Activated CD4-positive, alpha-beta T cell treated with anti-CD3 and anti-CD28 coated beads for 24 hours (primary cell): ENCODE measurements at regions not wholly inside any gene's neighbourhood (a gene's known extent, or its start where the extent isn't known, plus 50 kb on each side); places are given as distances from the start of the nearest gene placed in this dataset.

ENCODE experiments used
- DNase-seq, 2 donors: peaks; one replicate each; pipeline ENCODE4 v3.0.0-alpha.2; 2020; ENCODE audit warnings: low read depth in 2 of 2

DNA sequence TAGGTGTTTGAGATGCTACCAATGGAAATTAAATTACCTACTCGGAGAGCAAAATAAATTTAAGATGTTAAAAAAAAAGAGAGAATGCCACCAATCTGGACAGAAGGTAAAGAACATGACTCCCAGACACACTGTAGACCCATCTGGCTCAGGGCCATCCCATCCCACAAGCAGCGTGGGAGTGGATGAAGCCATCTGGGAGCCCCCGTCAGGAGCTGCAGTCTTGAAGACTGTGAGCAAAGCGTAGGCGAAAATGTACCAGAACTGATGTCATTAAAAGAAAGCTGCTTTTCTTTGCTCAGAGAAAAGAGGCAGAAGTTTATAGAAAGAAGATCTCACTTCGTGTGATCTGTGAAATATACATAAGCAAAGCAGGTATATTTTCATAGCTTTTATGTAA lies 815.7 kb downstream of the QKI start:
- no peak for DNase-seq

DNA sequence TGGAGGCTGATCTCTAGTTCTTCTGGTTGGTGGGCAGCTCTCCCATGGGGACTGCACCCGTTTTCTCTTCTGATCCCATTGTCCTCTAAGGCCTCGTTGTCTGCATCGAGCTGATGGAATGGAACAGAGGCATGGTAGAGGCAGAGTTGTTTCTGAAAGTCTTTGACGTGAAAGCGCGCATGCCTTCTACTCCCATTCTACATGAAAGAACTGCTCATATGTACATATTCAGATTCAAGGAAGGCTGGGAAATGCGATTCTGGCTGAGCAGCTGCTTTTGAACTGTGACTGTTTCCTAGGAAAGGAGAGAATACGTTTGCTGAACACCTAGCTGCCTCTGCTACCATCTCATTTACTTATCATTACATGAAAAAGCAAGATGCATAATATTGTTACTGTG lies 815.2 kb downstream of the QKI start:
- no peak for DNase-seq

DNA sequence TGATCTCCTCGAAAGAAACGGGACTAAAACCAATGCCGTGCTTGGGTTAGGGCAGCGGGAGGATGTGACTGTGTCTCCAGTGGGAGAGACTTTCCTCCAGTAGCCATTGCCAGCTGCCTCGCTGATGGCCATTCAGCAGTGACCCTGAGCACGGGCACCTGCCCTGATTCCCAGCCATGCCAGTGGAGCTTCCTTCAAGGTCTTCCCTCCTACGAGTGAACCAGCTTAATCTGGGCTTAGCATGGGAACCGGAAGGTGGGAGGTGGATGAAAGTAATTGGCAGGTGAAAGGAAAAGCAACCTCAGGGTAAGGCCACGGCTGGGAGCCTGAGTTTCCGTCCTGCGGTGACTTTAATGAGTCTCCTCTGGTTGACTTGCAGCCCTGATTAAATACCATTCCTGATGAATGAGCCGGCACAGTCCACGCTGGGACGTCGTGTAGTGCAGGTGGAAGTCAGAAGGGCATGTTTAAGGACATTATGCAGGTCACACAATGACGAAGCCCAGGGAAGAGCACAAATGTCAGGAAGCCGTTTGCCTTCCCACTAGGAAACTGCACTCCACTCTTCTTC lies 813.5 kb downstream of the QKI start:
- DNase-seq: no peak

DNA sequence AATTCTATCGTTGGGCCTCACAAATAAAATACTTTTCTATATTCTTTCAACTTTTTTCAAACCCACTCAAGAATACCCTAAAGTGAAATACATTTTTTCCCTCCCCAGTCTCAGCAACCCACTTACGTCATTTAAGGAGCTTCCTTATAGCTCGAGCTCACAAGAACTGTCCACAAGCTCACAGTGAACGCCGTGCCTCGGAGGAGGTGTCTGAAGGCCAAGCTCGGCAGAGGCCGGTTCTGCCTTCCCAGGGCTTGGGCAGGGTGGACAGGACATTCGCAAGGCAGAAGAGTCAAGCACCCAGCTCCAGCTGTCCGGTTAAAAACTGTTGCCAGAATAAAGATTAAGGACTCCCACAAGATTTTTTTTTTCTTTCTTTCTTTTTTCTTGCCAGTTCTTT lies 802.3 kb downstream of the QKI start:
- no peak for DNase-seq

DNA sequence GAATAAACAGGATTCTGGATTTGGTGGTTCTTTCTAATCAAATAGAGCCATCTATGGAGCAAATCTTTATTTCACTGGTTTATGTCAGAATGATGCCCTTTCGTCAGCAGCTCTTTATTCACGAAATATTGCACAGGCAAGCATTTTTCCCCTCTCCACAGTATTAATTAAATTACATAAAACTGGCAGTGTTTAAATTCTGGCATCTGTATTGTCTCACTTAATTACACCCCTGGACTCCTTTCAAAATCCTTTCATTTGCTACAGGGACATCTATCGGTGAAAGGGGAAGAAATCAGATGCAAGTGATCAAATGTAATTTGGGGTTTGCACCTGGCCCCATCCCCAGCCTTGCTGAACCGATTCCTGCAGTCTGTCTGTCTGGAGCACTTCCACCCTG lies 801.9 kb downstream of the QKI start:
- DNase-seq: no peak

DNA sequence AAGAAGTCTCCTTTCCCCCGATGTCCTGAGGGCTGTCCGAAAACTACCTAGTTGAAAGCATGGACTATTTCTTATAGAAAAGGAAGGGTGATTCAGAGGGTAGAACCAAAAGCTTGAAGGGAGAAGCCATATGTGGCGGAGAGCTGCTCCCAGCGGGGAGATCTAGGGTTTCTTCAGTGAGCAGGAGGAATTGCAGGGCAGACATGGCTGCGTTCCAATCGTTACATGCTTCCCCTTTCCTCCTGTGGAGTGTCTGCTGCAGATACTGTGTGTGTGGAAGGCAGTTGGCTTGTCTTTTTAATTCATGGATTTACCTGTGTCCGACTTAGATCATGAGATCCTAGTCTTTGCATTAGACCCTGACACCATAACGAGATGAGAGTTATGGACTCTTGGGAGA lies 799.5 kb downstream of the QKI start:
- no peak for DNase-seq

DNA sequence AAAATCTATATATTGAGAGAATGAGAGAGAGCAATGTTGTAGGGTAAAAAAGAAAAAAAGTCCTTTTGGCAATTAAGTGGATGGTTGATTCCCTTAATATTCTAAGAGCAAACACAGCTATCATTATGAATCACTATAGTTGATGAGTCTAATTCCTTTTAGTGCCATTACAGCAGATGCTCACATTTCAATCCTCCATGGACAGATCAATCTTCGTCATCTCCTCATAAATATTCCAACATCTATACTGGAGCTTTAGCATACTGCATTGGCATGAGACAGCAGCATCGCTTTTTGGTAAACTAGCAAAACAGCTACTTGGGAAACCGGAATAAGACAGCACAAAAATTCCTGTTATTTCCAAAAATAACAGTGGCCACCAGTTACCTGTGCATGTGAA lies 796.7 kb downstream of the QKI start:
- DNase-seq: no peak

DNA sequence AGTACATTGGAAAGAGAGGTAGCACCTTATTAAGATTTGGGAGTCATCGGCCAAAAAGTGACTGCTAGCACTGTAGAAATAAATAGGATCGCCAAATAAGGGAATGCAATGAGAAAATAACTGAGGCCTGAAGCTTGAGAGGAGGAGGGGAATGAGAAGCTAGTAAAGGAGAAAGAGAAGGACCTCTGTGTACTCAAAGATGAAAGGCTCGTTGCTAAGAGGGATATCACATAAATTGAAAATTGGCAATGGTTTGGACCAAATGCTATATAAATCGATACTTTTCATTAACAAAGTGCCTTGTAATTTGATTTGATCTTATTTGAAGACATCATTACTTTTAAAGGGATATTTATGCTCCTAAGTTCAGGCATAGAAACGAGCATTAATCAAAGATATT lies 796.3 kb downstream of the QKI start:
- DNase-seq: no peak

DNA sequence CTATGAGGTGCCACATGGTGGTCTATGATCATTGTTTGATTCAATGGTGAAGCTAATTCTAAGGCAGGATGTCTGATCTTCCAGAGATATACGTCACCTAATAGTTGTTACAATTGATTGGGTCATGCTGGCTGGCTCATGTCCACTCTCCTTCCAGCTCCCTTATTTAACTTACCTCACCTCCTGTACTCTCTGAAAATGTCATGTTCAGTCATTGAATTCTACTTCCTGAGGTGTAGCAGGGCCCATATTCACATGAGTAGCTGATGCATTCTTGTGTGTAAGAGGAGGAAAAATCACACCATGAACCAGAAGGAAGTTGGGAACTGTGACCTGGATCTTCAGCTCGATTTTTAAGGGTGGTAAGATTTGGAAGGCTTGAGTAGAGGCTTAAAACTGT lies 795.8 kb downstream of the QKI start:
- DNase-seq: no peak

DNA sequence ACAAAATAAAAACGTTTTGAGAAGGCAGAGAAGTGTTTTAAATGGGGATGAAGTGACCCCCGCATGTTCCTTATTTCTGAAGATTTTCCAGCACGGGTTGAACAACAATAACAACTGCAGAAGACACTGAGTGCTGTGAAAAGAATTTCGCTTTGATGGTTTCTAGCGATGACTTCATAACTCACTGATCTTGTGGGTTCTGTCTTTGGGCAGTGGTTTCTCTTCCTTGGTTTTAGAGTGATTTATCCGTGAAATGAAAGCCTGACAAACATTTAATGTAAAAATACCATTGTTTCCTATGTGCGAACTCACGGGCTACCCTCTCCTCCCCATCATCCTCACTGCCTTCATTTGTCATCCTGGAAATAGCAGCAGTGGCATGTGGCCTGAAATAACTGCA lies 793.9 kb downstream of the QKI start:
- no peak for DNase-seq

DNA sequence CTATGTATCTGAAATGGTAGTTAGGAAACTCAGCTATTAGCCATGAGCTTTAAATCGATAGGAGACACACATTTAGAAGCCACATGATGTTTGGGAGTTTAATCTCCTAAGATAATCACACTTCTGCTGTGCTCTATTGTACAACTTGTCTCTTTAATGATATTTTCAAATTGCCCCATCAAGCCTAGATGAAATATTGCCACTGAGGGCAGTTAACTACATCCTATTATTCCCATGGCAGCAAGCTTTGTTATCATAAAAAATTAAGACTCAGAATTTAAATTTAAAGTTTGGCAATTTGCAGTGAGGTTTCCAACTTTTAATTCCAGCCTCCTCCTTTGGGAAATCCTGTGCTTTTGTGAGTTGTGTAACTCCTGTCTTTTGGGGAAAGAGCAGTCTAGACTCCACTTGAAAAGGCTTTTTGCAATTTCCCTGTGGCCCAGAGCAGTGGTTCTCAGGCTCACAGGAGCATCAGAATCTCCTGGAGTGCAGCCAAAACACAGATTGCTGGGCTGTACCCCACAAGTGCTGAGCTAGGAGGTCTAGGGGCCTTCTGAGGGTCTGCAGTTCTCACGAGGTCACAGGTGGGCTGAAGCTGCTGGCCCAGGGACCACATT lies 792.4 kb downstream of the QKI start:
- no peak for DNase-seq

DNA sequence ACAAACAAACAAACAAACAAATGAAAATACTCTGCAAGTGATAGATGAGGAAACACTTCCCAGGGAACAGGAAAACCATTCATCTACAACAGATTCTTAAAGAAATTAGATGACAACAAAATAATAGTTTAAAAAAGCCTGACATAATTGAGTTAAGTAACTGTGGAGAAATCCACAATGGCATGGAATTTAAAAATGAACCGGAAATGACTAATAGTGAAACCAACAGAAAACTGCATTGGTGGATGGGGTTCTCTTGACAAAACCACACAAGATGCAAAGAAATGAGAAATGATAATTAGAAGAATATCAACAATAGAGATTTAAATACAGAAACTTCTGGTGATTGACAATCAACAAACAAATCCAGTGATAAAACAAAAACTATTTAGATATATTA lies 785.6 kb downstream of the QKI start:
- DNase-seq: no peak

DNA sequence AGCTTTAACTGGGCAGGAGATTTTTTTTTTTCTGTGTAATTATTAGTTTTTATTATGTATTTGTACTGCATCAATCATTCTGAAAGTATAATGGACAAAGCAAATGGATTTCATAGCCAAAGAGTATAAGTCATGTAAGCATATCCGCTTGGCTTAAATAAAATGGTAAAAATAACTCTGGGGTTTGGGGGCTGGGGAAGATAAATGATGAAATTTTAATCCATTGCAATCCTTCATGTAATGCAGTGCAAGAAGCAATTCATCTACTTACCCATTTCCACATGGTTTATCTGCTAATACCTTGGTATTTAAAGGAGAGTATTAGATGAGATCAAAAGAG lies 781.4 kb downstream of the QKI start:
- no peak for DNase-seq

DNA sequence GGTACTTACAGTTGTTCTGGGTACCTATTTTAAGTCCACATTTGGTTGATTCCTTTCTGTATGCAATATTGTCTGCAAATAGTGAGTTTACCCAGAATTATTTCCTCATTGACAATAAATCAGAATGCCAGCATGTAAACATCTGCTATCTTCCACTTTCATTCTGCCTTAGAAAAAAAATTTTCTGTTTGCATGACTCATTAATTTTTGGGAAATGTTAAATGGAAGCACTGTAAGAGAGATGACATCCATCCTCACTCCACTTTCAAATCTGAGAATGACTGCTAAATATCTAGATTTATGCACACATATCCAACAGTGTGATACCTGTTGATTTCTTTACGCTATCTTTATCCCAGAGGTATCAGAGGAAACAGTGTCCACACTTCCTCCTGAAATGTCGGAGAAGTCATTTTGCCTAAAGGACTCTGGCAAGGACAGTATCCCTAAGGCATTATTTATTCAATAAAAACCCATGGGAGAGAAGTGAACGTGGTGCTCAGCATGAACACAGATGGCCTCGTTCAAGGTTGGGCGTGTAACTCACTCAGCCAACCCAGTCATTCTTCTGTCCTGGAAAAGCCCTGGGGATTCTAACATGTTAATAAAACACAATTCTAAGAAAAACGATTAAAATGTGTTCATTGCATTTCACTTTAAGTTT lies 780.9 kb downstream of the QKI start:
- no peak for DNase-seq

DNA sequence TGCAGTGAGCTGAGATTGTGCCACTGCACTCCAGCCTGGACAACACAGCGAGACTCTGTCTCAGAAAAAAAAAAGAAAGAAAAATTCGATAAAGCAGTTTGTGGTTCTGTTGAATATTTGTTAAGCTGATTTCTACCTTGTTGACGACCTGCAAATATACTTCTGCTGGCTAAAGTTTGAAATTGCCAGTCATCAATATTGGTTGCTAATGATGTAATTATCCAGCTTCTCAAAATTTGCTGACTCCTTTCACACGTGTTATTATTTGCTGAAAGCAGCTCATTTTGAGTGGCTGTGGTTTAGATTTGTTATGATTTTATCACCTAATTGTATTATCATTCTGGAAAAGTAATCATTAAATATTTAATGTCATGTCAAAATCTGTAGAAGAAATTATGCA lies 774.3 kb downstream of the QKI start:
- DNase-seq: no peak

DNA sequence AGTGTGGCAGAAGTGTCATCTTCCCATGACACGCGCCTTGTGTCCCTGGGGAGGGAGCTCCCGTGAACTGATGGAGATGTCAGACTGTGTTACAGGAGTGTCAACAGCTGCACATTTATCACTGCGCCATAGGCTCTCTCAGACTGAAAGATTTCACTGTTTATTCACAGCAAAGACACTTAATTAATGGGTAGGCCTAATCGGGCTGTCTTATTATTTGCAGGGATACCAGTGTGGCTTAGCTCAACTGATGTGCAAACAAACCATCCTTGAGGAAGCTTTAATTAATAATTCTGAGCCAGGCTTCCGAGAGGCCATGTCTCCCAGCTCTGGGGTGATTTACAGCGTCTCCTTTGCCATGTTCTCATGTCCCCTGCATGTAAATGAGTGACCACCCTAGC lies 771.0 kb downstream of the QKI start:
- DNase-seq: no peak

DNA sequence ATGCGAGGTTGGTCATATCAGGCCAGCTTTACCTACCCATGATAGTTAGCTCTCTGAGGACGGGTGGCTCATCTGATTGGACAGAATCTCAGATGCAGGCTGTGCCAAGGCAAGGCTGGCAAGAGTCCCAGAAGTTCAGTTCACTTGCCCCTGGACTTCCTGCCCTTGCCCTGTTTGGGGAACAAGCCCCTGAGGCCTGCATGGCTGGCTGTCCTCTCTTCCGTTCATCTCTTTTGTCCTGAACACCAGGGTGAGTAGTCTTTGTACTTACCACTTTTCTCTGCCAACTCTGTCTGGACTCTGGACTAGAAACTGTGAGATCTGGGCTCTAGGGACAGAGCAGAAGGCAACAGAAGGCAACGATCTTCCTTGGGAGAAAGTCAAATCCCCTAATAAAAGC lies 769.9 kb downstream of the QKI start:
- DNase-seq: no peak

DNA sequence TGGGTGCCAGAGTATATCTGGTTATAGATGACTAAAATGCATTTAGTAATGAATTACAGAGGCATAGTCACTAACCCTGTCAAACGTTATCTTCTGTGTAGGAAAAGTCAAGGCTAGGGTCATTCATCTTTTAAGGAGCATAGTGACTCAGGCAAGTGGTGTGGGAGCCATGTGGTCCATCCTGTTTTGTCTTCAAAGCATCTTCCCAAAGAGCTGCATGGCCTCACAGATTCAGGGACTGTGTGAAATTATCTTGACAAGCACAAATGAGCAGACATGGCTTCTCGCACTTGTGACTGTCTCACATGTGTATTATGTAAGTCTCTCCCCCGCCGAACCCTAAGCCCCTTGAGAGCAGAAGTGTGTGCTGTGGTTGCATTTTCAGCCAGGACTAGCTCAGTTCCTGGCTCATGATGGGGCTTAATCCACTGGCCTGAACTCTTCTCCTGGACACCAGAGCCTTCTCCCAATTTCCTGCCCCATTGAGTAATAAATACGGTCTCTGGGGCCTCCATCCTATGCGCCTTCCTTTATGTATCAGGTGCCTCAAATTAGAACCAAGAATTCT lies 769.1 kb downstream of the QKI start:
- DNase-seq: no peak

DNA sequence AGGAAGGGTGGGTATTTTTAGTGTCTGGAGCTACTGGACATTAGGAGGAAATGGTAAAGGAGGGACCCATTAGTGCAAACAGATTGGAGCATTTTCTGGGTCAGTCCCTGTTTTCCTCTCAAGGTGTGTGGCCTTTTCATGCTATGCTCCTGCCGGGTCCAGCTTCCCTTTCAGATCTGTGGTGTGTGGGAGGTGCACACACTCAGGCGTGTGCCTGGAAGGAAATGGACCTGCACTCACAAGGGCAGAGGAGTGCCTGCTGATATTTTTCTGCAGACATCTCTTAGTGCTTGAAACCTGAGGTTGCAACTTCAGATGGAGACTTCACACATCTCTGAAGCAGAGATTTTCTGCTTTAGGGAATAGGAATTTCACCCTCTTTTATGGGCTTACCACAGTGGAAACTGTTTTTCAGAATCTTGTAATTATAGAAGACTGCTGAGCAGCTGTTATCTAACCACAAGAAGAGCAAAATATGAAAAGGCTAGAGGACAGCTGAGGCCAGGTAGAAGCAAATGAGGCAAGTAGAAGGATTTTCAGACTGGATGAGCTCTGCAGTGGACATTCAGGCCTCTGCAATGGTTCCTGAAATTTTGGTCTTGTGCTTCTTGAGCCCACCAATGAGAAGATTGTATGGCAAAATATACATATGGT lies 764.3 kb downstream of the QKI start:
- DNase-seq: no peak

DNA sequence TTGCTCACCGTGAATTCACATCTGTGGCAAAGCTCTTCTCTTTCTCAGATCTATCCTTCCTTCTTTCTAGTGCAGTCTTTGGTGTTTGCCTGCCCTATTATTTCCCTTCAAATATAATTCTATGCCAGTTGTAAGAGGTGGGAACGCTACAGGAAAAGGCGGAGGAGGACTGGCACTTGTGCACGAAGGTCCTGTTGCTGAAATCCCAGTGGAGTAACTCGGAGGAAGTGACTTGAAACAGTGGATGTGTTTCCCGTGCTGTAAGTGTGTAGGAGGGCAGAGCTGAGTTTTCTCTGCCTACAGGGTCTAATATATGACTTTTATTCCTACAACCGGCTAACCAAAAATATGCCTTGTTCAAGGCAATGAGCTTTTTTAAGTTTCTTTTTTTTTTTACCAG lies 754.8 kb downstream of the QKI start:
- no peak for DNase-seq

DNA sequence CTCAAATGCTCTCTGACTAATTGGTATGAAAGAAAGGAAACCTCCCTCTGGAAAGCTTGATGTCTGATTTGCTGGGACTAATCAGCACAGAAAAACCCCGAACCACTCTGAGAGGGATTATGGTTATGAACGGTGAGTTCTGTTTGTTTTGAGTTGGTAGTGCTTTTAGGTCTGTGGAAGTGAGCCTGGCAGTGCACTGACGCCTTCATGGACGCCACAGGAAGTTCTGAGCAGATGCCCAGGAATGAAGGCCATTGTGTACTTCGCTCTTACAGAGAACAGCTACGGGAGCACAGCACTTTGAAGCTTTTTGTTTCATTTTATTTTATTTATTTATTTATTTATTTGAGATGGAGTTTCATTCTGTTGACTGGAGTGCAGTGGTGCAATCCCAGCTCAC lies 754.1 kb downstream of the QKI start:
- DNase-seq: no peak

DNA sequence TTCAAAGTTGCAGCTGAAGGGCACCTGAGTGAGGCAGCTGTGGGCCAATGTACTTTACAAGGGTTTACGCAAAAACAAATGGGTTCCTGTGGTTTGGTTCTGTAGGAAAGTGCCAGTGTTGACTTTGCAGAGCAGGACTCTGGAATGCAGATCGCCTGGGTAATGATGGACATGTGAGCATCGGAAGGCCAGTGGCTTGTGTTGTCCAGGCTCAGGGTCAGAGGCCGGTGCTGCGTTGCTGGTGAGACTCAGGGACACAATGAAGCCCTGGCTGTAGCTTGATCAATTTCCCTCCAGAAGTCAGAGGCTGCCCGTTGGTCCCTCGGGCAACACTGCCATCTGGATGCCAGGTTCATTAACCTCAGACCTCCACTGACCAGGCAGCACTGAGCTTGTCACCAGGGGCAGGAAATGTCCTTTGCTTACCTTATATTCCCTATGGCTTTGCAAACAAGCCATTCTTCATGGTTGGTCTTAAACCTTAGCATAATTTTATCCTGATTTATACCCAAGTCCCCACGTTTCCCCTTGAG lies 753.4 kb downstream of the QKI start:
- no peak for DNase-seq

DNA sequence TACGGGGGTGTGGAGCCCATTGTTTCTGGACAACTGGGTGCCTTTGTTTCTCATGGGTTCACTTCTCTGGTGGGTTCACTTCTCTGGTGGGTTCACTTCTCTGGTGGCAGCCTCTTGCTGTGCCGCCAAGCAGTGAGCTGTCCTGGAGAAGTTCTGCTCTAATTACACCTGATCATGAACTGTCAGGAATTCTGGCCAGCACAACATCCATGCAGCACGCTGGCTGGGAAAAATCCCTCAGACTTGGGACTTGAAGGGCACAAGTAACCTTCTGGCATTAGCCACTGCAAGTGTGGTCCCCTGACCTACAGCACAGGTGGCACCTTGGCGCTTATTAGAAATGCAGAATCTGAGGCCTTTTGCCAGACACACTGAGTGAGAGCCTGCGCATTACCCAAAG lies 752.5 kb downstream of the QKI start:
- no peak for DNase-seq
